Kidney glomerular epithelial cell (primary cell): ENCODE measurements at regions not wholly inside any gene's neighbourhood (a gene's known extent, or its start where the extent isn't known, plus 50 kb on each side); places are given as distances from the start of the nearest gene placed in this dataset.
"Not testable (repeated sequence)": the region's sequence is repeated elsewhere in the genome, so short reads cannot be mapped to it uniquely, and the experiment has no call there.

Experiments used
- DNase-seq: peaks from one replicate; lab custom pipeline; 2025; lab: John Stamatoyannopoulos, UW

DNA sequence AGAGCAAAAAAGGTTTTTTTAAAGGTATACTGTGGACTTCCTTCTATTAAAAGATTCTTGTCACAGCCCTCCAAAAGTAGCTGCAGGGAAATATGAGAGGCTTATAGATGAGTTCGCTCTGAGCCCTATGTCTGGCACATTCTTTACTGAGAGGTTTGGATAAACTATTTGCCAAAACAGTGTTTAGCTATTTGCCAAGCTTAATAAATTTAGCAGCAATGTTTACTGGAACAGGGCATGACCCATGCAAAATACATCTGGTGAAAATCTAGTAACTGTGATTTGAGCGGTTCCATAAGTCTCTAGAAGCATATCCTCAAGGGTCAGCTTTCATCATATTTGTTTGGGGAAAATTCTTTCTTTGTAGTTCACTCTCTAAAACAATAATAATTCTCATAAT lies 1696.7 kb upstream of the PIK3C3 start:
- no peak for DNase-seq

DNA sequence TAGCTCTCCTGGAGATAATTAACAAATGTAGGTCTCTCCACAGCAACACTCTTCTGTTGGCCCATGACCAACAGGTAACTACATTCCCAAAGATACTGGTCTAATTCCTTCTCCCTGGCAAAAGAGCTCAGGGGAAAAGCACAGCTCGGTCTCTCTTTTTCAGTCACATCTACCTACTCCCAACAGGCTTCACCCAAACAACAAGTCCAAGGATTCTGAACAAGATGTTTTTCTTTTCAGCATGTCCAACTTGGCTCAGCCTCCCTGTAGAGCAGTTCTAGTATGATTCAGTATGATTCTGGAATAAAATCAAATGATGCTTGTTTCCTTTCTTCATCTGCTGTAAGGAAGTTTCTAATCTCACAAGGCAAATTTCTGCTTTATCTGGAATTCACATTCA lies 1704.8 kb upstream of the PIK3C3 start:
- DNase-seq = no peak

DNA sequence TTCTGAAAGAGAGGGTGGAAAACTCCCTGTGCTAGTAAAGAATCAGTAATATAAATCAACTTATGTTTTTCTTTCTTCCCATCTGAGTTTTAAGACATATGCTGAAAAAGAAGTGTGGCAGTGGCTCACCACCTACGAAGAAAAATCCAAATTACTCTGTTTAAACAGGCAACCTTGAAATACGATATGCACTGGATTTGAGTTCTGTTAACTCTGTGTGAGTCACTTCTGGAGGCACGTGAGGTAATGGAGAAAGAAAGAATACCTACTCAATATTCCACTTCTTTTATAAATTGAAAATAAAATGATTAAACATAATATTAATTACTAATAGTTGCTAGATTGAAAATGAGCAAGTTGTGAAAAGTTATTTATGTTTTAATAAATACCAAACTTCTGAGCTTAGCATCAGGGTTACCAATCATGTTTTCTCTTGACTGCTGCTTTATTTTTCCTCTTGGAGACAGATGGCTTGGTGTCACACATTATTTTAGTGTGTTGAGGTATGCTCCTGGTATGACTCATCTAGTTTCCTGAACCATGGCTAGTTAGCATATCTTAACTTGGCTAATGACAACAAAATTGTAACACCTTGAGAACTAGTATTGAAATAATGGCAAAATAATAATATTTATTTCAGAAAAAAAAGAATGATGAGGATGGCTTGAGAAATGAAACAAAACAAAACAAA lies 1705.5 kb upstream of the PIK3C3 start:
- DNase-seq = no peak

DNA sequence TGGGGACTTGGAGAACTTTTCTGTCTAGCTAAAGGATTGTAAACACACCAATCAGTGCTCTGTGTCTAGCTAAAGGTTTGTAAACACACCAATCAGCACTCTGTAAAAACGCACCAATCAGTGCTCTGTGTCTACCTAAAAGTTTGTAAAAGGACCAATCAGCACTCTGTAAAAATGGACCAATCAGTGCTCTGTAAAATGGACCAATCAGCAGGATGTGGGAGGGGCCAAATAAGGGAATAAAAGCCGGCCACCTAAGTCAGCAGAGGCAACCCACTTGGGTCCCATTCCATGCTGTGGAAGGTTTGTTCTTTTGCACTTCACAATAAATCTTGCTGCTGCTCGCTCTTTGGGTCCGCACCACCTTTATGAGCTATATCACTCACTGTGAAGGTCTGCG lies 1709.4 kb upstream of the PIK3C3 start:
- DNase-seq = not testable (repeated sequence)

DNA sequence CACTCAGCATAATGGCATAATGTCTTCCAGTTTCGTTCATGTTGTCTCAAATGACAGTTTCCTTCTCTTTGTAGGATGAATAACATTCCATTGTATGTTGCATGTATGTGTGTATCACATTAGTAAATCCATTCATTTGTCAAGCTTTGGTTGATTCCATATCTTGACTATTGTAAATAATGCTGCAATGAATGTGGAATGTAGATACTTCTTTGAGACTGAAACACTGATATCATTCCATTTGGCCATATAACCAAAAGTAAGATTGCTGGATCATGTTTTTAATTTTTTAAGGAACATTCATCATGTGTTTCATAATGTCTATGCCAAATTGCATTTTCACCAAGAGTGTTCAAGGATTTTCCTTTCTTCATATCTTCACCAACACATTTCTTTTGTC lies 1711.4 kb upstream of the PIK3C3 start:
- DNase-seq = no peak

DNA sequence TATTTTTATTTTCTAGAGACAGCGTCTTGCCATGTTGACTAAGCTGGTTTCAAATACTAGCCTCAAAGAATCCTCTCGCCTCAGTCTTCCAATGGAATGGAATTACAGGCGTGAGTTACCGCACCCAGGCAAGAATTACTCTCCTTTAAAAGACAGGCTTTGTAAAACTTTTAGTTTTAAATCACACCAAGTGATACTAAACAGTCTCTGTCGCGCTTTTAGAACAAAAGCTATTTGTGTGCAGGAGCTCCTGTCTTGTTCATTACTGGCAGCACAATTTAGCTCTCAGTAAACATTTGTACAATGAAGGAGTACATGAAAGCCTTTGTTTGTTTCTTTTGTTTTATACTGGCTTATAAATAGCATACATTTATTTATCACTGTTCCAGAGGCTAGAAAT lies 1719.2 kb upstream of the PIK3C3 start:
- DNase-seq = no peak

DNA sequence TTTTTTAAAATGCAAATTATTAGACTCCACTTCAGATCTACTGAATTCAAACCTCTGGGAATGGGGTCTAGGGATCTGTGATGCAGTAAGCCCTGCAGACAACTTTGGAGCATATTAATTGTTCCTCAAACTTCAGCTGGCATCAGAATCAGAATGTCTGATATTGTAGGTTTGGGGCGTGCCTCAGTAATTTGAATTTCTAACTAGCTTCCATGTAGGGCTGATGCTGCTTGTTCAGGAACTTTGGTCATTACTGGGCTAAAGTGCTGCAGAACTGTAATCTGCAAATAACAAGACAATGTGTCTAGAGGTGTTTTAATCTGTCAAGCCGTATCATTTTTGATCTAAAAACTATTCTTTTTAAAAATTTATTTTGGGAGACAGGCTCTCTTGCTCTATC lies 1719.7 kb upstream of the PIK3C3 start:
- no peak for DNase-seq

DNA sequence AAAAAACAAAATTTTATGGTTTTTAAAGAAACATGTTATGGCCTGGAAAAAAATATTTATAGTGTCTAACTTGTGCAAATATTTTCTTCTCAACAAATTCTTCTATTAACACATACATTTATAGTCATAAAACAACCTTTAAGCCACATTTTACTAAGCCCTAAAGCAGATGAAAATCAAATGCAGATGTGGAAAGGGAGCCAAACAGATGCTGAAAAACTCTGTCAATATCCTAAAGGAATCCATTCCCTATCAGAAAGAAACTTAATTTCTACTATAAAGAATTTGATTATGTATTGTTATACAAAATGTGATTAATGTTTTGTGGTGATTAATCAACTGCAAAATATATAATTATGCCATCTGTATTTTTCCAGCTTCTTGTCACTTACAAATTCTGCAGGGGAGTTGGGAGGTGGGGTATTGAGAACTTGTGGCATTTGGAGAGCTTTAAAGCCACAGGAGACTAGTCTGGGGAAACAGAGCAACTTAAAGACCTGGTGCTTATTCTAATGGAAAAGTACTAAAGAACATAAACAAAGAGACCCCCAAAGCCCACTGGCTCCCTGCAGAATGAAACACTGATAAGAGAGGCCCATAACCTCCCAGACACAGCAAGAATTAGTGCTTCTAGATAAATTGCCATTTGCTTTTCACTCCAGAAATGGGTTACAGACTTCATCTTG lies 1721.0 kb upstream of the PIK3C3 start:
- DNase-seq = no peak

DNA sequence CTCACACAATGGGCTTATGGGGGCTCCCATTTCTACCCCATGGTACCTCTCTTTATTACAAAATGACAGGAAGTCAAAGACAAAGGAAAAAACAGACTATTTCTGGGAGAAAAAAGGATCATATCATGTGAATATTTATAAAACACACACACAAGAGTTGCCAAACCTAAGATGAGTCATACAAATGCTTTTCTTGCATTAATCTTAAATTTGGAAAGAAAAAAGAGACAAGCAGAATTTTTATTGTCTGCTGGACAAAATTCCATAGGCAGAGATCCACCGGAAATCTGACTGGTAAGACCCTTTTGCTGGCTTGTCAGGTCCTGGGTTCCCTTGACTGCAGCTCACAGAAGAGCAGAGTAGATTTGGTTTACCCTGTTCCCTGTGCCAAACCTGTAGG lies 1732.3 kb upstream of the PIK3C3 start:
- DNase-seq = no peak

DNA sequence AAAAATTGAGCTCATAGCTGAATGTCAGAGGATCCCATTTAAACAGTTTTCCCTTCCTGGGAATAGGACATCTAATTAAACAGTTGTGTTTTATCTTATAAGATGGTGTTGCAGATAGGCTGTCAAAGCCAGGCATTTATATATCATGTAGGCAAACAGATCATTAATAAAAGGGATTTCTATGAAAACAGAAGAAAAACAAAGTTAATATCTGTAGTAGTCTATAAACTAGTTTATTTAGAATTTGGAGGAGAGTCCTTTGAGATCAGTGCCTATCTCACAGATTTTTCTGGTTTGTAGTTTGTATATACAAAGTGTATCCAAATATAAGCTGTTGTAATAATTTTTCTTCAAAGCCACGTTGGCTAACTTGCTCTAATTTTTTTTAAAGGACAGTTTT lies 1738.2 kb upstream of the PIK3C3 start:
- DNase-seq = no peak

DNA sequence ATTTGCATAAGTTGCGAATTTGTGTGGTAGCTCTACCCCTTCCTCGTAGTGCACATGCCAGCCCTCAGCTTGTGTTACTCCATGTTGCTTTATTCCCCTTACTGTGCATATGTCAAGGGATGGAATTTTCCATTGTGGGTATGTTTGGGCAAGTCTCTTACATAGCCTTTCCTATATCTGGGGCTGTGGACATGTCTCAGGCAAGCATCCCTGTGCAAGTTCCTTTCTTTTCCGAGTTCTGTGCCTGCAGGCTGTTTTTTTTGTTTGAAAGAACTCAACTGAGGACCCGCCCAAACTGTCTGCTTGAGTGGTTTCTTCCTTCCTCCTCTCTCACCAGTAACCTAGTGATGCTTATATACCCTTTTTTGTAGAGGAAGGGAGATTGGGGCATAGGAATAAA lies 1739.1 kb upstream of the PIK3C3 start:
- no peak for DNase-seq

DNA sequence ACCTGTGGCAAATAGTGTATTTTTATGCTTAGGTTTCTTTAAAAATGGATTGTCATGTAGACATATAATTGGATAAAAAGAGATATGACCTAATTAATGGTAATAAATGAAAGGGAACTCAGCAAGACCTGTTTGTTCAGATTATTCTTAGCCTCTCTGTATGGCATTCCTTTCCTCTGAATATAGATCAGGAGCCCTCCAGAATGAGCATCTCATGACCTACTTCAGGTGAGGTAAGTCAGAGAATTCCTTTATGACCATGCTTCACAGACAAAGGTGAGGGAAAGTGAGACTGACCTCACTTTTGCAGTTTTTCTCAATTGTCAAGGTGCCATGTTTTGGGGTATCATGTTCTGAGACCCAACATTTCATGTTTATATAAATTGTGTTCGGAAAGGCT lies 1744.3 kb upstream of the PIK3C3 start:
- DNase-seq = no peak

DNA sequence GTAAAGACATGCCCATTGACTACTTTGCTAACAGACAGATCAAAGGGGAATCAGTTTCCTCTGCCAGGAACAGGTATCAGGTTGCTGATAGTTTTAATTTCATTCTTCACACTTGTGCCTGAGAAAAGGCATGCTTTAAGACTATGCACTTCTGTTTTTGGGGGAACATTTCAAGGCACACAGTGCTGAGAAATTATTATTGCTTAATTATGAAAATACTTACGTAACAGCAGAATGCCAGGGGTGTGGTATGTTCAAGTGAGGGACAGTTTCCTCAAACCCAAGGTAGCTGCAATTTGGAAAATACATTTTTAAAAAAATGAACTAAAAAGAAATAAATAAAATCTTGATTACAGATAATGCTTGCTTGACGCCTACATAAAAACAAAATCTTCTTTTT lies 1746.1 kb upstream of the PIK3C3 start:
- no peak for DNase-seq

DNA sequence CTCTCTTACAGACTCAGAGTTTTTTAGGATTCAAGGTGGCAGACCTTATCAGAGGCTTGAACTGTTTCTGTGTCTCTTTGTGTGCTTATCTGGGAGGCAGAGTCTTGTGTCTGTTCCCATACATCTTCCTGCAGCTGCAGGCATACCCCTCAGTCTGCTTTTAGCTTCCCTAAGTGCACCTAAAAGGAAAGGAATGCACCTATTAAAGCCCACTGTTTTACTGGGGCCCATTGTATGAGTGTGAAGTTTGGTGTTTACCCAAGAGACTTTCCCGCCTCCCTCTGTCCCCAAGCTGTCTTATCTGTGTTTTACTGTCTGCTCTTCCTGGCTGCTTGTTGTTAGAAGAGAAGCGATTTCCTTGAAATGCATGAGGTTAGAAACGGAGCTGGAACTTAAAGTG lies 1757.3 kb upstream of the PIK3C3 start:
- DNase-seq = no peak

DNA sequence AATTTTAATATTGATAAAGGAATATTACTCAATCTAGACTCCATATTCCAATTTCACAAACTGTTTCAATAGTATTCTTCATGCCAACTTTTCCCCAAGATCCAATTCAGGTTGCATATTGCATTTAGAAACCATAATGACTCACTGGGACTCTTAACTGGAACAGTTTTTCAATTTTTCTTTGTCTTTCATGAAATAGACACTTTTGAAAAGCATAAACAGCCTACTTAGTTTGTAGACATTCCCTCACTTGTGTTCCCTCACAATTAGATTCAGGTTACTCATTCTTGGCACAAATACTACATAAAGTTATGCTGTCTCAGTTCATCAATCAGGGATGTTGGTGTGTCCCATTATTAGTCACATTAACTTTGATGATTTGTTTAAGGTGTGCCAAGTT lies 1768.4 kb upstream of the PIK3C3 start:
- DNase-seq = no peak

DNA sequence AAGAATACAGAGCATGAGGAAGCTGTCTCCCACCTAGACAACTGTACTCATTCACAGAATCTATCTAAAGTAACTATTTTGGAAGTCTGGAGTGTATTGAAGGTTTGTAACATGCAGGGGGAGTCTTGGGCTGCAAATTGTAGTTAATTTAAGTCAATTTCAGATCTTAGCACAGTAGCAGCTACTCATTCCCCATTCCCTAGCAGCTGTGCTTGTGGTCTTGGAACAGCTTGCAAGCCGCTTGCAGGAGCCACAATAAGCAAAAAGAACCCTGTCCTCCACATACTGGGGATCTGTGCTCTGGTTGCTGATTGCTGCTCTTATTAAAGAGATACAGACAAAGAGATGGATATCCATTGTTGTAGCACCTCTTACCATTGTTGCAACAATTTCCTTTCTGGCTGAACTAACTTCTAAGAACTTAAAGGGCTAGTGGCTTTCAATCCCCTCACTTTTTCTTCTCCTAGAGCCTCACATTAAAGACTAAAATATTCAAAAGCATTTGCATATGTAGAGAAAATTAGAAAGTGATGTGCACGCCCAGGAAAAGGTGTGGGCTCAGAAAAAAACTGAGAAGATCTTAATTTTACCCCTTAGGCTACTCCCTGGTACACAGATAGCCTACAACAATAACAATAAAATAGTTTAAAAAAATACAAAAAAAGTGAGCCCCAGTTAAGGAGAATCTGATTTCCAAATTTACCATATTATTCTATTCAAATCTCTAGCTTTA lies 1775.1 kb upstream of the PIK3C3 start:
- DNase-seq = no peak

DNA sequence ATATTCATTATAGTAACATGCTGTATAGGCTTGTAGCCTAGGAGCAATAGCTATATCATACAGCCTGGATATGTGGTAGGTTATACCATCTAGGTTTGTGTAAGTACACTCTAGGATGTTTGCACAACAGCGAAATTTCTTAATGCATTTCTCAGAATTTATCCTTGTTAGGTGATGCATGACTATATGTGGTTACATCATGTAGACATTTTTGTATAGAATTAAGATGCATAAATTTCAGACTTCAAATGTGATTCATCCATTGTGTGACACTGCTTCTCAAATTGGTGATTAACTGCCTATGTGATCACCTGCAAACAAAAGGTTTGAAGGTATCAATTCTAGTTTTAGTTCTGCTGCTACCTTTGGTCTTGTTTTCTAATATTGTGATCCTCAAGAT lies 1787.0 kb upstream of the PIK3C3 start:
- no peak for DNase-seq

DNA sequence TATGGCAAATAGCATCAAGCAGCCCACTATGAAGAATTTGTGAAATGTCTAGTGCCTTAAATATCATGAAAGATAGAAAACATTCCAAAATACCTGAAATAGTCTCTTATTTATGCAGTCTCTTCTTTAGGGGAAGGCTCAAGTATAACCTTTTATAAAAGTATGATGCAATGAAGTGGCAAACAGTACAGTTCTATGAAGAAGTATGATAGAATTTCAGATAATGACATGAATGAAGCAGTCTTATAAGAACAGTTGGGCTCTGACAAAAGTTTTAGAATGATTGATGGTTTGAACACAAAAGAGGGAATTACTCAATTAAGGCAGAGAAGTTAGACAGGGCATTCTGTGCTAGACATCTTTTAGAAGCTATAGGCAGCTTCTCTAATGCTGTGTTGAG lies 1791.8 kb upstream of the PIK3C3 start:
- DNase-seq = no peak

DNA sequence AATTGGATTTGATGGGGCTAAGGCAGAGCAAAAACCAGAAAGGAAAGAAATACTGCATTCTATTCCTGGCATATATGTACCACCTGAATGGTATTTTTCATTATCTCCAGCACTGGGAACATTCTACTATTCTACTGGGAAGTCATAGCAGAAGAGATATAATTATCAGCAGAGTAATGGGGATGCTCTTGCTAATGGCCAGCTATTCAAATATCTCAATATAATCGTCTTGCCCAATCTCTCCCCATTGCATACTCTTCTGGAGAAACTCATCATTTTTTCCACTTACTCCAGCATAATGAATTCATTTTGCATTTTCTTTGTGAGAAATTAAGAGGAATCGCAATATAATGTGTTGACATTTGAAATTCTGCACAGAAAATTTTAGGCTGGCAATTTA lies 1794.7 kb upstream of the PIK3C3 start:
- no peak for DNase-seq

DNA sequence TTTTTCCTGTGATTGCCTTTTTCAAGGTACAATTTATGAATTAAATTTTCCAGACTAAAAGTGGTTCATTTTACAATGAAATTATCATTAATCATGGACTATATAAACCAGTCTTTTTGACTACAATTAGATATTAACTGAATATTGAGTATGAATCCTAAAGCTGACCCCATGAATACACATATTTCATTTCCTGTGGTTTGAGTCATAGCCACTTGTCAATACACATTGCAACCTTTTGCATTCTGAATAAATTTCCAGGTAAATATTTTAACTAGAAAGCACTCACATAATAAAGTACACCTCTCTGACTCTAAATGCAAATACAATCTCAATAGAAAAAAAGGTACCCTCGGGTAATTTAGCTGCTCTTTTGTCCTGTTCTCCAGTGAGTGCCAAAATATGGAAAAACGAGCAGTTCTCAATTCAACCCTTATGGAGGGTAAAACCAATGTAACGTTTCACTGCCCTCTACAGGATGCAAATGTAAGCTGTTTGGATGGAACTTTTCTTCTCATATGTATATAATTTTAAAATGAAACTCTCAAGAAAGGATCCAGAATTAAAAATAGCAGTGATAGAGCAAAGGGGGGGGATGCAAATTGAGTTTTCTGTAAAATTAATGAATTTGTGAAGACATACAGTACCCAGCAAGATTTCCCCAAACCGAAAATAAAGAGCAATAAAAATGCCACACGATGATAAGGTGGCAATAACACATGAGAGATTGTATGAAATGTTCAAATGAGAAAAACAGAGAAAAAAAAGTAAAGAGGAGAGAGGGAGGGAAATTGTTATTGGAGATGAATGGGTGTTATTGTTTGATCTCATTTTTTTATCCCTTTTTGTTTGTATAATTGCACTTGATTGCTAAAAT lies 1795.7 kb upstream of the PIK3C3 start:
- peak; percentile 4 for DNase-seq

DNA sequence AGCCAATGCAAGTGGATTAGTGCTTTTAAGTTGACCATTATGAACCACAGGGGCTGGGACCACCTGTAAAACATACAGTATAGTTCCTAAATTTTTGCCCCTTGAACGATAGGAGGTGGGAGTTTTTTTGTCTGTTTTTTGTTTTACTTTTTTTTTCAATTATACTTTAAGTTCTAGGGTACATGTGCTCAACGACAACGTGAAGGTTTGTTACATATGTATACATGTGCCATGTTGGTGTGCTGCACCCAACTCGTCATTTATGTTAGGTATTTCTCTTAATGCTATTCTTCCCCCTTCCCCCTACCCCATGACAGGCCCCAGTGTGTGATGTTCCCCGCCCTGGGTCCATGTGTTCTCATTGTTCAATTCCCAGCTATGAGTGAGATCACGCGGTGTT lies 1797.9 kb upstream of the PIK3C3 start:
- no peak for DNase-seq

DNA sequence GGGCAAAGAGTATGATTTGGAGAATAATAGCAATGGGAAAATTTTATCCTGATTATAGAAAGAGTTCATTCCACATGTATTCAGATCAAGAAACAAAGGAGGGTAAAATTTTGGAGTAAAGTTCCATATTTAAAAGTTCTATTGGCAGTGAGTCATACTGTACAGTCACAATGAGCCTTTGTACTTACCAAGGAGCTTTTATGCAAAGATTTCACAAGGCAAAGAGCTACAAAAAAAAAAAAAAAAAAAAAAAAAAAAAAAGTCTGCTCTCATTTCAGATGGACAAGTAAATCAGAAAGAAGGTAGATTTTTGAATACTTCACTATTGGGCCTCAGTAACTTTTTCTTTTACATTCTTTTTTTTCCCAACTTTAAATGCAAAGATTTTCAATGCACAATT lies 1802.2 kb upstream of the PIK3C3 start:
- DNase-seq = no peak
